Kidney (tissue), 13 donors: ENCODE measurements at regions not wholly inside any gene's neighbourhood (a gene's known extent, or its start where the extent isn't known, plus 50 kb on each side); places are given as distances from the start of the nearest gene placed in this dataset.

ENCODE experiments used
- DNase-seq, 5 donors: peaks; one replicate each; pipeline ENCODE4 v3.0.0-alpha.2; 2013 to 2020
- FAIRE-seq: peaks from 2 replicates; lab custom pipeline; 2012; peaks lifted over from hg19 to GRCh38; lab: Jason Lieb, UNC
- H3K27ac ChIP-seq, 2 donors: one replicate each; pipeline ENCODE4 v1.7.0; 2013; ENCODE audit warnings: low read depth in 2 of 2, low read length in 2 of 2, inconsistent platforms in 1 of 2
- H3K27me3 ChIP-seq: one replicate; pipeline ENCODE4 v1.7.1; 2013; ENCODE audit warnings: low read length, inconsistent platforms; ENCODE audit not compliant: control insufficient read depth, insufficient read depth
- H3K36me3 ChIP-seq, 3 donors: one replicate each; pipeline versions ENCODE4 v1.7.0 to v1.7.1; 2013; ENCODE audit warnings: low read length in 3 of 3, control low read depth in 1 of 3, inconsistent platforms in 1 of 3; ENCODE audit not compliant: insufficient read depth in 3 of 3, control insufficient read depth in 2 of 3
- H3K4me1 ChIP-seq, 3 donors: one replicate each; pipeline versions ENCODE4 v1.7.0 to v1.7.1; 2013; ENCODE audit warnings: low read length in 3 of 3, inconsistent platforms in 1 of 3, low read depth in 1 of 3; ENCODE audit not compliant: control insufficient read depth in 2 of 3, insufficient read depth in 2 of 3
- H3K4me3 ChIP-seq, 3 donors: one replicate each; pipeline versions ENCODE4 v1.7.0 to v1.8.1; 2013; ENCODE audit warnings: low read length in 3 of 3, control low read depth in 1 of 3, inconsistent platforms in 1 of 3
- H3K9ac ChIP-seq, 3 donors: one replicate each; pipeline versions ENCODE4 v1.7.0 to v1.7.1; 2013; ENCODE audit warnings: low read length in 3 of 3, control low read depth in 1 of 3, inconsistent platforms in 1 of 3
- H3K9me3 ChIP-seq, 3 donors: one replicate each; pipeline versions ENCODE4 v1.7.0 to v1.7.1; 2013; ENCODE audit warnings: low read length in 3 of 3, control low read depth in 1 of 3, inconsistent platforms in 1 of 3; ENCODE audit not compliant: control insufficient read depth in 2 of 3, insufficient read depth in 1 of 3
- intact Hi-C: fragments of 100-400 bp; cut with DNase I; formaldehyde crosslinking; loops from one replicate; pipeline ENCODE4 v1.11.1; 2022
- TF ChIP-seq, protein P1 (sequence below): IDR thresholded peaks from 3 replicates; pipeline ENCODE4 v1.5.1; 2012; ENCODE audit warnings: mild to moderate bottlenecking, moderate library complexity, borderline replicate concordance; ENCODE audit not compliant: insufficient read depth; ENCODE audit errors: extremely low read depth
- donor health status: control.
- donor health status: control.
- donor health status: control.
- donor health status: control.
- donor health status: control.
- donor health status: DM: yes; HTN: yes; CAD: no.
- donor health status: Normal renal cell carcinoma (clear cell type).

DNA sequence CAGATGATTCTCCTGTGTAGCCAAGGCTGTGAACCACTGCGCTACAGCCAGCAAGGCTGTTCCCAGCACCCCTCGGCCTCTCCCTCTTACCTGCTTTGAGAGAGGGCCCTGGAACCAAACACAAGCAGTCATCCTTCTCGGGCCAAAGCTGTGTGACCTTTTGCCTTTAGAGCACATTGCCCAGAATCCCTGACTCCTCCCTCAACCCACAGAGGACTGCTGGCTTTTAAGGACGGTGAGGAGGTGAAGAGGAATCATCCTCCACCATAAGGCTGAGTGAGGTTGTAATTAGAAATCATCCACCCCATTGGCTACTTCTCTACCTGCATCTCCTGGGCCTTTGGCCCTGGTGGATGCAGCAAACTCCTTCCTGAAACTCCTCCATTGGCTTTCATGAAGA lies 93.6 kb upstream of the PJA1 start:
- no peak for DNase-seq
- FAIRE-seq = no peak
- Histone ChIP-seq H3K4me3 (no peak overlapping the region), H3K36me3 (no peaks in the 10 kb centered on the region), H3K9ac (no peak overlapping the region), H3K27me3 (no peaks in the 10 kb centered on the region), H3K4me1 (no peaks in the 10 kb centered on the region), H3K9me3 (no peaks in the 10 kb centered on the region), H3K27ac (no peak overlapping the region)
- TF ChIP-seq, protein P1, sequence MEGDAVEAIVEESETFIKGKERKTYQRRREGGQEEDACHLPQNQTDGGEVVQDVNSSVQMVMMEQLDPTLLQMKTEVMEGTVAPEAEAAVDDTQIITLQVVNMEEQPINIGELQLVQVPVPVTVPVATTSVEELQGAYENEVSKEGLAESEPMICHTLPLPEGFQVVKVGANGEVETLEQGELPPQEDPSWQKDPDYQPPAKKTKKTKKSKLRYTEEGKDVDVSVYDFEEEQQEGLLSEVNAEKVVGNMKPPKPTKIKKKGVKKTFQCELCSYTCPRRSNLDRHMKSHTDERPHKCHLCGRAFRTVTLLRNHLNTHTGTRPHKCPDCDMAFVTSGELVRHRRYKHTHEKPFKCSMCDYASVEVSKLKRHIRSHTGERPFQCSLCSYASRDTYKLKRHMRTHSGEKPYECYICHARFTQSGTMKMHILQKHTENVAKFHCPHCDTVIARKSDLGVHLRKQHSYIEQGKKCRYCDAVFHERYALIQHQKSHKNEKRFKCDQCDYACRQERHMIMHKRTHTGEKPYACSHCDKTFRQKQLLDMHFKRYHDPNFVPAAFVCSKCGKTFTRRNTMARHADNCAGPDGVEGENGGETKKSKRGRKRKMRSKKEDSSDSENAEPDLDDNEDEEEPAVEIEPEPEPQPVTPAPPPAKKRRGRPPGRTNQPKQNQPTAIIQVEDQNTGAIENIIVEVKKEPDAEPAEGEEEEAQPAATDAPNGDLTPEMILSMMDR = no peak
- intact Hi-C loops = no loop called here

DNA sequence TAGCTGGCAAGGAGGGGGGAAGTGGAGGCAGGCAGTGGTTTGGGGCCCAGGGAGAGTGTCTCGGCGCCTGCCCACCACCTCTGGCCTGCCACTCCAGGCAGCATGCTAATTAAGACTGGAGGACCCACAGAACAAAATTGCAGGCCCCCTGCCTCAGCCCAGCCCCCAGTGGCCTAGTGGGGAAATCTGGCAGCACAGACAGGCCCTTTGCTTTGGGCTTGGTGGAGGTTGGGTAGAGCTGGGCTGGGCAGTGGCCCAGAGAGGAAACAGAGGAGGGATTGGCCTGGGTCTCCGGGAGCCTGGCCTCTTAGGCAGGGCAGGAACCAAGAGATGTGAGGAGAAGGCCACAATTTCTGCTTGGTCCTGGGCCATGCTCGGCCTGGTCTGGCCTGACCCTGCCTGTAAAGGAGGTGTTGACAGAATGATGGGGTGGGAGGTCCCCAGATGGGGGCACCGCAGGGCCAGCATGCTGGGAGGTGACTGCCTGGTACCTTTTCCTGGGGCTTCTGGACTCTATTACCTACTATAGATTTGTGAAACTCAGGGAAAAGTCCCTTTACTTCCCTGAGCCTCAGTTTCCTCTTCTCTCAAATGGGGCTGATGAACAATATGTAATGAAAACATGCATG lies 92.4 kb upstream of the PJA1 start:
- H3K36me3 ChIP-seq = no peaks in the 10 kb centered on the region
- H3K4me1 ChIP-seq = no peaks in the 10 kb centered on the region
- DNase-seq (no peak), FAIRE-seq (no peak)
- H3K27ac ChIP-seq = no peak overlapping the region
- intact Hi-C loops = no loop called here
- H3K9ac ChIP-seq = no peak overlapping the region
- no peaks in the 10 kb centered on the region for H3K9me3 ChIP-seq
- H3K27me3 ChIP-seq = no peaks in the 10 kb centered on the region
- no peak overlapping the region for H3K4me3 ChIP-seq
- TF ChIP-seq, protein P1 = no peak

DNA sequence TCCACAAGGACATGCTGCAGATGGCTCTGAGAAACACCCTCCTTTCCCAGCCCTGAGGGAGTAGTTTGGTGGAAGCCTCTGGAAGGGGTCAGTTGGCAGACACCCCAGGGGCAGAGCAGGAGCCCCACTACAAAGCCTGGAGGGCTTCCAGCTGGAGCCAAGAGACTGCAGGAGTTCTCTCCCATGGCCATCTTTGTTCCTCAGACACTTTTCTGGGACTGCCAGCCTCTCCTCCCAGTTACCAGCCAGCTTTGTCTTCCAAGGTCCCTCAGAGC lies 91.0 kb upstream of the PJA1 start:
- TF ChIP-seq, protein P1 = no peak

More for the DNA sequence above, 91.0 kb upstream of the PJA1 start:
- Histone ChIP-seq H3K9me3 (no peaks in the 10 kb centered on the region), H3K4me1 (no peaks in the 10 kb centered on the region), H3K36me3 (no peaks in the 10 kb centered on the region), H3K27me3 (no peaks in the 10 kb centered on the region), H3K9ac (no peak overlapping the region), H3K27ac (no peak overlapping the region), H3K4me3 (no peak overlapping the region)
- DNase-seq = no peak
- FAIRE-seq = no peak
- intact Hi-C loops = no loop called here
